Keratinocyte (primary cell): ENCODE measurements at regions not wholly inside any gene's neighbourhood (a gene's known extent, or its start where the extent isn't known, plus 50 kb on each side); places are given as distances from the start of the nearest gene placed in this dataset.

ENCODE experiments used
- DNase-seq: peaks from one replicate; pipeline ENCODE4 v3.0.0-alpha.2; 2011; ENCODE audit warnings: low read depth, missing footprints, low spot score
- FAIRE-seq: peaks from 2 replicates; lab custom pipeline; 2011; peaks lifted over from hg19 to GRCh38; lab: Jason Lieb, UNC
- H2AFZ ChIP-seq: 2 replicates; pipeline ENCODE4 v1.6.0; 2012; ENCODE audit warnings: low read length, control low read depth, inconsistent platforms; ENCODE audit not compliant: control insufficient read depth
- H3K27ac ChIP-seq: 2 replicates; pipeline ENCODE4 v1.5.1; 2011; ENCODE audit warnings: low read length; ENCODE audit not compliant: control insufficient read depth, insufficient read depth
- H3K27me3 ChIP-seq: 3 replicates; pipeline ENCODE4 v1.6.0; 2011; ENCODE audit warnings: low read length; ENCODE audit not compliant: control insufficient read depth, insufficient read depth; ENCODE audit errors: extremely low read depth
- H3K36me3 ChIP-seq, 2 experiments: 2 replicates in 1 of 2; 3 replicates in 1 of 2; pipeline ENCODE4 v1.5.1; 2011; ENCODE audit warnings: low read length in 2 of 2, mild to moderate bottlenecking in 1 of 2; ENCODE audit not compliant: control insufficient read depth in 2 of 2, insufficient read depth in 2 of 2; ENCODE audit errors: extremely low read depth in 1 of 2
- H3K4me1 ChIP-seq: 3 replicates; pipeline ENCODE4 v1.5.1; 2011; ENCODE audit warnings: low read length; ENCODE audit not compliant: control insufficient read depth, insufficient read depth; ENCODE audit errors: extremely low read depth
- H3K4me2 ChIP-seq: 3 replicates; pipeline ENCODE4 v1.6.0; 2011; ENCODE audit warnings: low read depth, low read length; ENCODE audit not compliant: control insufficient read depth, insufficient read depth; ENCODE audit errors: extremely low read depth
- H3K4me3 ChIP-seq, 3 experiments: fragments of 200-600 bp in 1 of 3; sonication (generic) in 1 of 3; 2 replicates in 2 of 3; 3 replicates in 1 of 3; pipeline ENCODE4 v1.5.1; 2011 to 2016; ENCODE audit warnings: low read length in 3 of 3, mild to moderate bottlenecking in 3 of 3, control low read depth in 2 of 3, inconsistent platforms in 1 of 3, low read depth in 1 of 3, mixed read lengths in 1 of 3, mixed run types in 1 of 3, moderate library complexity in 1 of 3; ENCODE audit not compliant: control insufficient read depth in 2 of 3, insufficient read depth in 2 of 3; ENCODE audit errors: extremely low read depth in 1 of 3
- H3K79me2 ChIP-seq: 2 replicates; pipeline ENCODE4 v1.6.0; 2012; ENCODE audit warnings: low read length; ENCODE audit not compliant: control insufficient read depth, insufficient read depth
- H3K9ac ChIP-seq: 3 replicates; pipeline ENCODE4 v1.6.0; 2011; ENCODE audit warnings: low read length; ENCODE audit not compliant: control insufficient read depth, insufficient read depth; ENCODE audit errors: extremely low read depth
- H3K9me1 ChIP-seq: 3 replicates; pipeline ENCODE4 v1.6.0; 2011; ENCODE audit warnings: low read length; ENCODE audit not compliant: control insufficient read depth, insufficient read depth; ENCODE audit errors: extremely low read depth
- H3K9me3 ChIP-seq: 2 replicates; pipeline ENCODE4 v1.5.1; 2012; ENCODE audit warnings: low read depth, low read length; ENCODE audit not compliant: control insufficient read depth
- H4K20me1 ChIP-seq: 3 replicates; pipeline ENCODE4 v1.6.0; 2011; ENCODE audit warnings: low read length; ENCODE audit not compliant: control insufficient read depth, insufficient read depth; ENCODE audit errors: extremely low read depth
- CTCF ChIP-seq, 3 experiments: IDR thresholded peaks in 1 of 3; conservative IDR thresholded peaks in 1 of 3; optimal IDR thresholded peaks in 1 of 3; 2 replicates in 2 of 3; 3 replicates in 1 of 3; pipeline versions ENCODE3 to v1.5.1; 2011; ENCODE audit warnings: low read length in 3 of 3, mild to moderate bottlenecking in 3 of 3, moderate library complexity in 2 of 3, control low read depth in 1 of 3, inconsistent platforms in 1 of 3; ENCODE audit not compliant: insufficient read depth in 2 of 3; ENCODE audit errors: extremely low read depth in 1 of 3
- EZH2 ChIP-seq: IDR thresholded peaks from one replicate; pipeline ENCODE4 v1.6.1; 2012; ENCODE audit warnings: inconsistent platforms, mild to moderate bottlenecking, low read length, moderate library complexity
- dilution Hi-C: fragments of 300-500 bp; cut with MboI; formaldehyde crosslinking; loops from one replicate; pipeline ENCODE4 v1.7.0; 2020; ENCODE audit warnings: low sequenced_read_pairs; ENCODE audit not compliant: extremely low pct_ligation_motif_present

- Histone ChIP-seq H3K4me2 (no peak overlapping the region), H3K4me3 (no peak overlapping the region), H3K27ac (no peak overlapping the region), H3K27me3 (no peaks in the 10 kb centered on the region), H3K9ac (no peak overlapping the region), H4K20me1 (no peaks in the 10 kb centered on the region), H3K9me1 (no peaks in the 10 kb centered on the region), H3K9me3 (no peaks in the 10 kb centered on the region), H2AFZ (no peak overlapping the region), H3K36me3 (no peaks in the 10 kb centered on the region), H3K79me2 (no peaks in the 10 kb centered on the region), H3K4me1 (peaks cover 15% of the 10 kb centered on the region)
- dilution Hi-C loops = no loop called here
- DNase-seq (no peak), FAIRE-seq (no peak)
- no peak for TF ChIP-seq CTCF (optimal IDR thresholded peaks at IDR 0.05 in 1 of 3, IDR thresholded peaks at IDR 0.05 in 1 of 3, conservative IDR thresholded peaks at IDR 0.05 in 1 of 3; ENCODE audit: extremely low read depth in 1 of 3, insufficient read depth in 2 of 3, low read length in 3 of 3)
- no peak for TF ChIP-seq EZH2
These were observed 302.2 kb upstream of the ESRRG start for GRCh38 chr1:217025381-217025780.

- Histone ChIP-seq H3K27me3 (no peaks in the 10 kb centered on the region), H4K20me1 (no peaks in the 10 kb centered on the region), H3K27ac (no peak overlapping the region), H3K9me1 (no peaks in the 10 kb centered on the region), H3K36me3 (no peaks in the 10 kb centered on the region), H3K79me2 (no peaks in the 10 kb centered on the region), H3K9me3 (no peaks in the 10 kb centered on the region), H3K9ac (no peak overlapping the region), H3K4me2 (no peak overlapping the region), H3K4me3 (no peak overlapping the region), H2AFZ (no peak overlapping the region), H3K4me1 (peaks cover 13% of the 10 kb centered on the region)
- dilution Hi-C loops = no loop called here
- DNase-seq = no peak
- no peak for TF ChIP-seq CTCF (optimal IDR thresholded peaks at IDR 0.05 in 1 of 3, IDR thresholded peaks at IDR 0.05 in 1 of 3, conservative IDR thresholded peaks at IDR 0.05 in 1 of 3; ENCODE audit: extremely low read depth in 1 of 3, insufficient read depth in 2 of 3, low read length in 3 of 3)
- TF ChIP-seq EZH2 = no peak
- no peak for FAIRE-seq
These were observed 301.7 kb upstream of the ESRRG start for GRCh38 chr1:217024911-217025310.
